Stimulated activated CD4-positive, alpha-beta T cell treated with anti-CD3 and anti-CD28 coated beads, Interleukin-4, amount 100 ng/mL, for 4 hours (primary cell): ENCODE measurements at regions not wholly inside any gene's neighbourhood (a gene's known extent, or its start where the extent isn't known, plus 50 kb on each side); places are given as distances from the start of the nearest gene placed in this dataset.

ENCODE experiments used
- DNase-seq, 2 experiments: peaks; one replicate each; pipeline ENCODE4 v3.0.0-alpha.2; 2020

DNA sequence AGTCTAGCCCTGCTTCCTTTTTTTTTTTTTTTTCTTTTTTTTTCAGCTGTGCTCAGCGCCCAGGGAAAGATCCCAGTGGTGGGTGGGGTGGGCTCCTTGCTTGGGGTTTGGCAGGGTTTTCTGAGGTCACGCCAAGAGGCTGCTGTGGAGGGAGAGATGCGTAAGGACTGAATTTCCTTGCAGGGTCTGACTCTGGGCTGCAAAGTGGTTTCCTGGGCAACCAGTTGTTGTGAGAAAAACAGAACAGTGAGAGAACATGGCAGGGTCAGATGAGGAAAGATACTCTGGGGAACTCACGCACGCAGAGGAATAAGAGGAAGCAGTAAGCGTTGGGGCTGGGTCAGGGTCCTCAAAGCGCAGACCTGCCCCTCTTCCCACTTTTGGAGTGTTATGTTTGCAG, 119.5 kb downstream of the IRF8 start:
- no peak for DNase-seq

DNA sequence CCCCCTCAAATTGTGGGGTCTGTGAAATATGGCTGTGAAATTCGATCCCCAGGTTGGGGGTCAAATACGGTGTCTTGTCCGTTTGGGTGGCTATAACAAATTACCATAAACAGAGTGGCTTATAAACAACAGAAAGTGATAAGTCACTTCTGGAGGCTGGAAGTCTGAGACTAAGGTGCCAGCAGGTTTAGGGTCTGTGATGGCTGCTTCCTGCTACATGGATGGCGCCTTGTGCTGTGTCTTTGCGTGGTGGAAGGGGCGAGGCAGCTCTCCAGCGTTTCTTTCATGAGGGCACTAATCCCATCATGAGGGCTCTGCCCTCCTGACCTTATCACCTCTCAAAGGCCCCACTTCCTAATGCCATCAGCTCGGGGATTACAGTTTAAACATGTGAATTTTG, 120.0 kb downstream of the IRF8 start:
- no peak for DNase-seq

DNA sequence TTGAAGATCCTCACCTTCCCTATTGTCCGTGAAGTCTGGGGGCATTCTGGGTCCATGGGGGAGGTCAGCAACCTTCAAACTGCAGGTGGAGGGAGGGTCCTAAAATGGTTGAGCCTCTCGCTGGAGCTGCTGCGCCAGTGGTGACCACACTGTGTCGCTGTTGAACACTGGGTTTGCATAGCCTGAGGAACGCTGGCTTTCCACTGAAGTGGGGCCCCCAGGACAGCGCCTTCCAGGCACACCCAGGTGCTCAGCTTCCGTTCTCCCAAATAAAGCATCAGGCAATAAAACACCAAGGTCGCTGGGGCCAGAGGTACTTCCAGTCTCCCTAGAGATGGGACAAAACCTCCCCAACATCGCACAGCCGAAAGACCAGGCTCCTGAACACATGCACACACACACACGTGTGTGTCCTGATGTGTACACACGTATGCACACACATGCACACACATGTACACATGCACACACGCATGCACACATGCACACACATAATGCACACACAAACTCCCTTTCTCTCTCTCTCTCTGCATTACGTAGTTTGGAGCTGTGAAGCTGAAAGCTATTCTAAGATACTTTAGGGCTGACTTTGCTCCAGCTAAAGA, 120.6 kb downstream of the IRF8 start:
- DNase-seq = no peak

DNA sequence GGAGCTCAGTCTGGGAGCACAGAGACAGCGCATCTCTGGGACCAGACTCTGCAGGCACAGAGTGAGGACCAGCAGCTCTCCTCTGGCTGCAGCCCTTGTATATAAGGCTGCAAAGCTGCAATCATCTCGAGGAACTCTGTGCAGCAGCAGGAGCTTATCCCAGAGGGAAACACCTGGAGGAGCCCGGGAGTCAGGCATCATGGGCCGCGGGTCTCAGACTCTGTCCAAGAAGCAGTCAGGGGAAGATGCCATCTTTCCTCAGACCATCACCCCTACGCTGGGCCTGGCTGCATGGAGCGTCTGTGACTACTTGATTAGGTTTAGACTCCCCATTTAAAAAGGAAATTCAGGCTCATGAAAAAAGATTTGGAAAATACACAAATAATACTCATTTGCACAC, 122.0 kb downstream of the IRF8 start:
- no peak for DNase-seq

DNA sequence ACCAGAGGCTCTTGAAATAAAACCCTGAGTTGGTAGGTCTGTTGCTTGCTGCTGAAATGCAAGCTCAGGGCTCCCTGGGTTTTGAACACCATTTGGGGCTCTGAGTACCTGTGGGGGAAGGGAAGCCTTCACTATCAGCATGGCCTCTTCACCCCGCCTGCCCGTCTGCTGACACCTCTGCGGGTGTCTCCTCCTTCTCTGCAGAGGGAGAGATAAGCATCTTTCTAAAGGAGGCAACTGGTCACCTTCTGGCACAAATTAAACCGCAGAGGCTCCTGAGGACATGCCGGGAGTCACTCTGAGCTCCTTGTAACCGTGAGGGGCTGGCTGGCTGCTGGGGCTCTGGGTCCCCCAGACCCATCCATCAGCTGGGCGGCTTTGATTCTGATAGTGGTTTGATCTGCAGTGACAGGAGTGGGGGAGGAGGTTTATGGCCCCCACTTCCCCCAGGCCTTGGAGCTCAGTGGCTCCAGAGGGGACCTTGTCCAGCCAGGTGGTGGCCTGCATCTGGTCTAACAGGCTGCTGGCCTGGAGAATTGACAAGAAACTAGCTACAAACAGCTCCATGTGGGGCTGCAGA, 123.5 kb downstream of the IRF8 start:
- no peak for DNase-seq

DNA sequence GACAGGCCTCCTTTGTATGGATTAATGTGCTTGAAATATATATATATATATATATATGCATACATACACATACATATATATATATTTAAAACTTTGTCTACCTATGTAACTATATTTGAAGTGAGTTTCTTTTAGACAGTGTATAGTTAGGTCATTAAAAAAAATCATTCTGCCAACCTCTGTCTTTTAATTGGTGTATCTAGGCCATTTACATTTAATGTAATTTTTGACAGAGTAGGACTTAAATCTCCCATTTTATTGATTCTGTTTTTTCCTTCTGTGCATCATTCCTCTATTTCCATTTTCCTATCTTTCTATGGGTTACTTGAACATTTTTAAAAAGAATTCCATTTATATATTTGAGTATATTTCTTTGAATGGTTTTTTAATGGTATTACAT, 125.2 kb downstream of the IRF8 start:
- no peak for DNase-seq

DNA sequence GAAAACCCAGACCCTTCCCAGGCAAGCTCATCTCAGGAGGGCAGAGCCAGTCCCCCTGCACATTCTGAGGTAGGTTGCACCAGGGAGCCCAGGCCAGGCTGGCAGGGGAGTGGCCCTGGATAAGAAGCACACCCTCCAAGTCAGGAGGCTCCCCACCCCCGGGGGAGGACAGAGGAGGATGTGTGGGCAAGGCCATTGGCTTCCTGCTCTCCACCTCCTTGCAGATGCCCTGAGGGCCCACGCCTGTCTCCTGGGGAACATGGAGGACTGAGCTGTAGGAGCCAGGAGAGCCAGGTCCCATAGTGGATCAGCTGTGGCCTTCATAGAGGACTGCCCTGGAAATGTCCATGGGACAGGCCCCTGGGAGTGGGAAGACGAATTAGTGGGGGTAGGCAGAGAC, 126.7 kb downstream of the IRF8 start:
- DNase-seq = no peak

DNA sequence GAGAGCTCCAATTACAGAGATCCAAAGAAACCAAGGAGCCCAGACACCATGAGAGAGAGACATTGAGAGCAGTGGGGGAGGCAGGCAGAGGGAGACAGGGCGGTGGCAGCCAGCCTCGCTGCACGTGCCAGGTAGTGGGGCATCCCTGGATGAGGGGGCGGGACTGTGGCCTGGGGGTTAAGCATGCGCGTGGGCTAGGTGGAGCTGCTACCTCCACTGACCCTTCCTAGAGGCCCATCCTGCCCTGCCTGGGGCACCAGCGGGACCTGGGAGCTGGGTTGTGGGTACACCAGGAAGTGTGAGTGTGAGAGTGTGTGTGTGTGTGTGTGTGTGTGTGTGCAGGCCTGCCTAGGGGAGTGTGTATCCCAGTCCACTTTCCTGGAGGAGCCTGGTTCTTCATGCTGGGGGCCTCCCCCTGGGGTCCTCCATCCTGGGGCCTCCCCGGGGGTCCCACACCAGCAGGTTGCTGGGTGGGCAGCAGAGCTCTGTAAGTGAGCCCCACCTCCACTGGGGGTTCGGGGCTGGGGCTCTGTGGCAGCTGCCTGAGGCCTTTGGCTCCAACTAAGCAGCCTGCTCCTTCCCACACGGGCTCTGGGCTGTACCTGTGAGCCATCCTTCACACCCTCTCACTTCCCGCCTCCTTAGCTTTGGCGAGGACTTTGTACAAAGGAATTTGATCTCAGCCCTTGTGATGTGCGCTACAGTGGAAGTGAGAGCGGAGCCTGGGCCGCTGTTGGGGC, 127.4 kb downstream of the IRF8 start:
- DNase-seq = no peak

DNA sequence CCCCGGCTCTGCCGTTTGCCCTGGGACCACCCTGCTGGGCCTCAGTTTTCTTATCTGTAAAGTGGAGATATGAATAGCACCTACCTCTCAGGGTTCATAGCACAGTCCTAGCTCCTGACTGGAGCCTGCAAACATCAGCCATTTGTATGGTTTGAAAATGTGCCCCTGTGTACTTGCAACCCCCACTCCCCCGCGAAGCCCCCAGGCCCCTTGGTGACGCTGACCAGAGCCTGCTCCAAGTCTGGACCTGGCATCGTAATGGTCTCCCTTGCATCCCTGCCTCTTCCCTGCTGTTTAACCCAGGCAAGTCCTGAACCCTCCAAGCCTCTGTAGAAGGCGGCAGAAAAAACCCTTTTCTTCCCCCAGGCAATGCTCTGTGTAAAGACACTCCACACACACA, 128.0 kb downstream of the IRF8 start:
- no peak for DNase-seq

DNA sequence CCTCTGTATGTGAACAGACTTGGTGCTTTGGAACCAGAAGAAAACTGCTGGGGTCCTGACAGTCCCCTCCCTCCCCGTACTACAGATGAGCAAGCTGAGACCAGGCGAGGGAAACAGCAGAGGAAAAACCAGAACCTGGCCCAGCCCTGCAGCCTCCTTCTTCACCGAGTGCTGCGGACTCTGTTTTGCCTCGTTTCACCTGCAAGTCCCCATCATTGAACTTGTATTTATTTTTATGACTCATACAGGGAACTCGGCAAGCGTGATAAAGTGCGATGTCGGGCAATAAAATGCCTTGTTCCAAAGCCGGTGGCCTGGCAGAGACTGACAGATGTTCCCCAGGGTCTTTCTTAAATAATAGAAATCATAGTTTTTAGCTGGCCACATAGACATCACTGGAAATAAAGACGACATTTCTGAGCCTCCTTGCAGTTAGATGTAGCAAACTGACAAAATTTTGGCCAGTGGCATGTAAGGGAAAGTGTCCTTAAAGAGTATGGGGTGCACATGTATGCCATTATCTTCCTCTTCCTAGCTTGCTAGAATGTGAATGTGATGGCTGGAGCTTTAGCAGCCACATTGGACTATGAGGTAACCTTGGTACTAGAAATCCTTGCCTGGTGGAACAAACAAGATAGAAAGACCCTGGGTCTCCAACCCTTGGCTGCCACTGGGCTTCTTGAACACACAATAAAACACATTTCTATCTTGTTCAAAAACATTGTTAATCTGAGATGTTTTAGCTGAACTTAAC, 128.6 kb downstream of the IRF8 start:
- DNase-seq = no peak

DNA sequence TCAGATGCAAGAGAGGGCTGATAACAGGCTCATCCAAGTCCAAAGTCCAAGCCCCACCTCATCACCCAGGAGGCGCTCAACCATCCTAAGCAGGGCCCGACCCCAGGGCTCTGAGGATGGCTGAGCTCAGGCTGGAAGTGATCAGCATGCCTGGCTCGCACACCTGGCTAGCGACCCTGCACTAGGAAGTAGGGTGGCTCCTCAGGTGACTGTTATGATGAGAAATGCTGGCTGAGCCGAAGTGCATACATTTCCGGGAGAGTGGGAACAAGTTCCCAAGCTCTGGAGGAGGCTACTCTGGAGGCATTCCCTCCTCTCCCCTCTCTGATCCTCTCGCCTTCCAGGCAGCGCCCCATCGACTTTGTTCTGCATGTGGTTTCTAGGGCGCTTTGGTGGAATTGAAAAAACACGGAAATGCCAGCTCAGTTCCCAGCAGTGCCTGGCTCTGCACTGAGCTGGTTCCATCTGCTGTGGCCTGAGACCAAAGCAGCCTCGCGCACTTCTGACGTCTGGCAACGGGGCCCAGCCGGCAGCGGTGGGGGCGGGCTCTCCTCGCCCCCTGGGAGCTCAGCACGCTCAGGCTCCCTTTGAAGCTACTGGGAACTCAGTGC, 130.3 kb downstream of the IRF8 start:
- DNase-seq = no peak

DNA sequence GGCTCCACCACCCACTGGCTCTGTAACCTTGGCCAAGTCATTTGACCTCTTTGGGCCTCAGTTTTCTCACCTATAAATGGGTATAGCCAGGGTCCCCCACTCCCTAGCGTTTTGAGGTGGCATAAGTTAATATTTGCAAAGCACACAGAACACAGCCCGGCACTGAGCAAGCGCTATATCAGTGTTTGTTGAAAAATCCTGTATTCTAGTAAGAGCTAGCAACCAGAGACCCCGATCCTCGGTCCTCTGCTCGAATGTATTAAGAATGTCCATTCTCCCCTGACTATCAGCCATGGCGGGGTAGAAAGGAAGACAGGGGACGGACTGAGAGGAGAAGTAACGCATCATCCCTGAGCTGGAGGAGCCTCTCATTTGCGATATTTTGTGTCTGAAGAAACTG, 131.2 kb downstream of the IRF8 start:
- no peak for DNase-seq

DNA sequence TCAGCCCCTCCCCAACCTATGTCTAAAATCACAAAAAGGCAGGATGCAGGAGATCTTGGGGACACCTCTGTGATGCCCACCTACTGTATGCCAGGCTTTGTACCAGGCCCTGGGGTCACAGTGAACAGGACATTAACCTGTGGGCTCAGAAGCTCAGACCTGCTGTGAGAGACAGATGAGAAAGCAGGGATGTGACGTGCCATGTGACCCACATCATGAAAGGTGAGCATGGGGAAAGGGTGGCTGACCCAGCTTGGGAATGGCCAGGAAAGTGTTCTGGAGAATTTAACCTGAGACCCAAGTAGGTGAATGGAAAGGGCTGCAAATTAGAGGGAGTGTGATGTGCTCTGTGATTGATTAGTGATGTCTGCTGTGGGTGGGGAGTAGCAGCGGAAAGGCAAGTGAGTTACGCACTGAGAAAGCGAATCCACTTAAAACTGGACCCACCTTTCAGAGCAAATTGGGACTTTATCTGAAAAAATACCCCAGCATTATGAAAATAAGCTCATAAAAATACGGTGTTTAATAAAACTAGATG, 132.2 kb downstream of the IRF8 start:
- no peak for DNase-seq

DNA sequence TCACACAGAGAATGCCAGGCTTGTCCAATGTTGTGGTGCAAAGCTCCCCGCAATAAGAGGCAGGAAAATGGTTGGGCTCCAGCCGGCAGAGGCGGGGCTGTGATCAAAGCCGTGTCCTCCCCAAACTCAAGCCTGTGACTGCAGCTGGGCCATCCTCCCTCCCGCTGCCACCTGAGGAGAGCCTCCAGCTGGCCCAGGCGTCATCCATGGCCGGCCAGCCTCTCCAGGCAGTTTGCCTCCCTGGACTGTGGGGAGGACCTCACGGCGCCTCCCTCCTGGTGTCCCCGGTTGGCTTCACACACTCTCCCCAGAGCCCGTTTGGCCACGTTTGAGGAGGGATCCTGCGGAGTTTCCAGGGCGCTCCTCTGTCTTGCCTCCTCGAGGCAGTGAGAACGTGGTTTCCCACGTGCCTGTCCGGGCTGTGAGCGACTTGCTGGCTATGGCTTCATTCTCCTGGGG, 134.1 kb downstream of the IRF8 start:
- no peak for DNase-seq

DNA sequence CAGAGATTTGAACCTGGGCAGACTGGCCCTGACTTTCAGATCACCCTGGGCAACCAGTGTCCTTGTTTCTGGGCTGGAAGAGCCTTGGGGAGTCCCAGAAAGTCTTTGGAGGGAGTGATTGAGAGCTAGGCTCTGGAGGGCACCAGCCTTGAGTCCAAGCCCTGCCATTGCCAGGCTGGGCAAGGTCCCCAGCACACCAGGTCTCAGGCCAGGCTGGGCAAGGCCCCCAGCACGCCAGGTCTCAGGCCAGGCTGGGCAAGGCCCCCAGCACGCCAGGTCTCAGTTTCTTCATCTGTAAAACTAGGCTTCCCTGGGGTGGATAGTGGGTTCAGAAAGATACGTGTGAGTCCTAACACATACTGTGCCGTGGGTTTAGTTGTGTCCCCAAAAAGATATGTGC, 135.0 kb downstream of the IRF8 start:
- no peak for DNase-seq

DNA sequence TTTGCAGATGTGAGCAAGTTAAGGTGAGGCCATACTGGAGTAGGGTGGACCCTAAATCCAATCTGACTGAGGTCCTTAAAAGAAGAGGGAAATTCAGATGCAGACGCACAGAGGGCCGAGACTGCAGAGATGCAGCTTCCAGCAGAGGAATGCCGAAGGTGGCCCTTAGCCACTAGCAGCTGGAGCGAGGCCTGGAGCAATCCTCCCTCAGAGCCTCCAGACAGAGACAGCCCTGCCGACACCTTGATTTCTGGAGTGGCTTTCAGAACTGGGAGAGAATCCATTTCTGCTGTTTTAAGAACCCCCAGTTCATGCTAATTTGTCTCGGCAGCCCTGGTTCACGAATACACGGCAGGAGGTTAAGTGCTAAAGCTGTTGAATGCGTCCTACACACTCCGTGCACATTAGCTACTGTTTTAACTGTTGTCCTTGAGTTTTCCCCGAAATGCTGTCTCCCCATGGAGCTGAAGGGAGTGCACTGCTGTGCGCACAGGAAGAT, 135.5 kb downstream of the IRF8 start:
- no peak for DNase-seq

DNA sequence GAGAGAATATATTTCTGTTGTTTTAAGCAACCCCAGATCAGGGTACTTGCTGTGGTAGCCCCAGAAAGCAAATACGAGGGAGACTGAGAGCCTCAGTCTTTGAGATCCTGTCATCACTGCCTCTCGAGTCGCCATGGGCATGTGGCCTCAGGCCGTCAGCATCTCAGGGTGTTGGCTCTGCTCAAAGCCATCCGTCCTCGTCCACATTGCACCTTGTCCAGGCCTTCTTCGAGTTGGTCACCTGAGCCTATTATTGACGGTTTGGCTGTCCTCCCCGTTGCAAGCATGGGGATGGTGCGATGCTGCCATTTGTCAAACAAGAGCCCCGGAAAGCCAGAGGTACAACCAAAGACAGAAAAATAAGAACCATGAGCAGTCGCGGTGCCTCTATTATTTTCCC, 136.9 kb downstream of the IRF8 start:
- DNase-seq = no peak

DNA sequence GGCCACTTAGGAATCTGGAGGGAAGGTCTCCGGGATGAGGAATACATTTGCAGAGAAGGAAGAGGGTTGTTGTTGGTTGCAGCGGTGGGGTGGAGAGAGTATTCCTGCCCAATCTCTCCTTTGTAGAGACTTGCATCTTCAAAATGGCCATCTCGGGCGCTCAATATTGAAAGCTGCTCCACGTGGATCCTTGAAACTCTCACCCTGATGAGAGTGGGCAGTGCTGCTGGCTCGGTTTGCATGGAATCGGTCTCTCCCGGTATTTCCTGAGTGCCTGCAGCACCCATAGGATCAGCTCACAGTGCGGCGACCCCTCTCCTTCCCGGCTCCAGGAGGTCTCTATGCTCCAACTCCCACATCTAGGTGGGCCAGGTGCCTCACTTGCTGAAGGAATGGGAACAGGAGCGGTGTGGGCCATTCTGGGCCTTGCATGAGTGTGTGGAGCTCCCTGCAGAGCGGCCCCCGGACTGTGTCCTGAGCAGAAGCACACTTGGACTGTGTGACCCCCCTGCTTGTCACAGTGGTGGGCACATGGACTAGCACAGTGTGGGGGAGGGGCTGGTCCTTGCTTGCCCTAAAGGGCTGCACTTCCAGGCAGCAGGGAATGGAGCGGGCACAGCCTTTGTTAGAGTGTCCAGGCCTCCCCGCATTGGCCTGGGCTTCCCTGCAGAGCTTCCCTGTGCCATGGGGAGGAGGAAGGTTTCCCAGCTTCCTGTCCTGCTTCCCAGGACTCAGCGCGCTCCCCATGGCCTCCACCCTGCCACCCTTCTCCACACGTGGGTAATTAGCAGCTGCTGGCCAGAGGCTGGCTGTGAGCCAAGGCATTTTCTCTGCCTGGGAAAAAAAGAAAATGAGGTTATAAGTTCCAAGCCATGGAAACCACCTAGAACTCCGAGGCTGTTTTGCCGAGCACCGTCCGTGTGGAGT, 139.3 kb downstream of the IRF8 start:
- DNase-seq = no peak

DNA sequence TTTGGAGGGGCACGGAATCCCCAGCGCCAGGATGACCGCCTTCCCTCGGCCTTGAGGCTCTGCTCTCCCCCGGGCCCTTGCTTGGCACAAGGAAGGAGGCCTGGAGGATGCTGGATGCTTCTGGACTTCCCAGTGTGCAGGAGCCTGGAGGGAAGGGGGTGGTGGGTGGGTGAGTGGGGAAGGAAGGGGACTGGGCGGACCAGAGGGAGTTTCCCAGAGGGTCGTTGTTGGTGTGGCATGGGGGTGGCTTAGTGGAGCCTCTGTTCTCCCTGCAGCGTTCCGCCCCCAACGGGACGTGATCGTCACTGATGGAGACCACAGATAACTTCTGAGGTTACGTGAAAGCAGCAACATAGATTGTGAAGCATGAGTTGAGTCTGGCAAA, 140.0 kb downstream of the IRF8 start:
- no peak for DNase-seq

DNA sequence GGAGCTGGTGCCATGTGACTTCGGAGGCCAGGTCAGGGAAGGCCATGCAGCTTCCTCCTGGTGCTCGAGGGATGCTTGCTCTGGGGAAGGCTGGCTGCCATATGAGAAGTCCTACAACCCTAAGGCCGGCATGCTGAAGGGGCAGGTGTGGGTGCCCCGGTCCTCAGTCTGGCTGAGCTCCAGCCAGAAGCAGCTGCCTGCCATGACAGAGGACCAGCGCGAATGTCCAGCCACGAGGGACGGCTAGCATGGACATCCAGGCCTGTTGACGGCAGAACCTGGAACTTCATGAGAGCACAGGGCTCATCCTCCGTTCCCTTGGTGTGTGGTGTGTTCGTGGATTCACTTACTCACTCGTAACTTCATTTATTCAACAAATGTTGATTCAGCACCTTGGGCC, 140.6 kb downstream of the IRF8 start:
- DNase-seq = no peak

DNA sequence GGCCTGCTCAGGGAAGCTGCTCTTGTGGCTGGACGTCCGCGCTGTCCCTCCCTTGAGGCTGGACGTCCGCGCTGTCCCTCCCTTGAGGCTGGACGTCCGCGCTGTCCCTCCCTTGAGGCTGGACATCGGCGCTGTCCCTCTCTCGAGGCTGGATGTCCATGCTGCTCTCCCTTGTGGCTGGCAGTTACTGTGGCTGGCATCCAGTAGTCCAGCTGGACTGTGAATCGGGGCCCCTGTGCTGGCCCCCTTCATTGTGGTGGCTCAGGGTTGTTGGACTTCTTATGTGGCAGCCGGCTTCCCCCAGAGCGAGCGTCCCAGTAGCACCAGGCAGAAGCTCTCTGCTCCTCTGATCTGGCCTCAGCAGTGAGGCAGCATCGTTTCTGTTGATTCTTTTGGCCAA, 141.5 kb downstream of the IRF8 start:
- DNase-seq = no peak

DNA sequence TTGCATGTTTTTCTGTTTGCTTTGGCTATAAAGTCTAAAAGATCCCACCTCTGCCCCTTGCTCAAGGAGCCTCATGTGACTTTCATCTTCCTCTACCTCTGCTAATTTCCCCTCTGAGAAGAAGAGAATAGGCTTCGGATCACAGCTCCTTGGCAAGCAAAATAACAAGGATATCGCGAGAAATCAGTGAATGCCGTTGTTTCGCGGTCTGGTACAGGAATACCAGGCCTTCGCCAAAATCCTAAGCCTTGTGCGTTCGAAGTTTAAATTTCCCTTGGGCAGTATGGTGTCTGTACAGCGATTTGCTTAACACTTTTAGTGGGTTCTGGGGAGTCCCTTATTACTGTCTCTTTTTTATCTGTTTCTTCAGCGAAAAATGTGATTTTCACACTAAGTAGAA, 142.3 kb downstream of the IRF8 start:
- DNase-seq = no peak
